GM18507 (cell line): ENCODE measurements at regions not wholly inside any gene's neighbourhood (a gene's known extent, or its start where the extent isn't known, plus 50 kb on each side); places are given as distances from the start of the nearest gene placed in this dataset.
A peak's percentile ranks its signal among the peaks of the same experiment; 100 is the strongest.

Source experiments
- DNase-seq: peaks from one replicate; pipeline ENCODE4 v3.0.0; 2011; ENCODE audit warnings: low read depth; ENCODE audit not compliant: insufficient read length; ENCODE audit errors: extremely low spot score
- FAIRE-seq: peaks from 2 replicates; lab custom pipeline; 2011; peaks lifted over from hg19 to GRCh38; lab: Jason Lieb, UNC

DNA sequence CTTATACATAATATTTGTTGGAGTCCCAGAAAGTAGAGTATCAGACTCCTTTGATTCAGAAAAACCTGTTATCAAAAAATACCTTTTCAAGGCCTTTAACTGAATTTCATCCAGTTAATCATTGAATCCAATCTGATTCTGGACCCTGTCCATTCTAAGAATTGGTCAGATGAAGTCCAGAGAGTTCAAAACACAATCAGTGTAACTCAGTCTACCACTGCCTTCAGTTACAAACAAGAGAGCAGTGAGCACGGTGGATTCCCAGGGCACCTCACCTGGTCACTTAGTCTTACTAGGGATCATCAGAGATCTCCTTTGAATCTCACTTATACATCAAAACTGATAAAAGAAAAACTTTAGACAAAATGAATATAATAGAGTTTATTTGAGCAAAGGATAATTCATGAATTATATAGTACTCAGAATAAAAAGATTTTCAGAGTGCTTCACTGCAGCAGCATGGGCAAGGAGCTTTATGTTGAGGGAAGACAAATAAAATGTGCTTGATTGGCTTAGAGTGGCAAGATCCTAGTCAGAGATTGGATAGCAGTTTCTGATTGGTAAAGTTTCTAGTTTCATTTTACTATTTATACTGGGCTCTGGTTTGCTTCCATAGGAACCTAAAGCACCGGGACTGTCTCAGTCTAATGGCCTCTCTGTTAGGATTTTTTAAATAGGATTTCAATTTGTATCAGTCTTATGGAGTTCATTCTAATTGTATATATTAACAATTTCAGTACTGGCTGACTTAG is 474.9 kb upstream of the GOLIM4 start:
- FAIRE-seq (no peak), DNase-seq (no peak)

DNA sequence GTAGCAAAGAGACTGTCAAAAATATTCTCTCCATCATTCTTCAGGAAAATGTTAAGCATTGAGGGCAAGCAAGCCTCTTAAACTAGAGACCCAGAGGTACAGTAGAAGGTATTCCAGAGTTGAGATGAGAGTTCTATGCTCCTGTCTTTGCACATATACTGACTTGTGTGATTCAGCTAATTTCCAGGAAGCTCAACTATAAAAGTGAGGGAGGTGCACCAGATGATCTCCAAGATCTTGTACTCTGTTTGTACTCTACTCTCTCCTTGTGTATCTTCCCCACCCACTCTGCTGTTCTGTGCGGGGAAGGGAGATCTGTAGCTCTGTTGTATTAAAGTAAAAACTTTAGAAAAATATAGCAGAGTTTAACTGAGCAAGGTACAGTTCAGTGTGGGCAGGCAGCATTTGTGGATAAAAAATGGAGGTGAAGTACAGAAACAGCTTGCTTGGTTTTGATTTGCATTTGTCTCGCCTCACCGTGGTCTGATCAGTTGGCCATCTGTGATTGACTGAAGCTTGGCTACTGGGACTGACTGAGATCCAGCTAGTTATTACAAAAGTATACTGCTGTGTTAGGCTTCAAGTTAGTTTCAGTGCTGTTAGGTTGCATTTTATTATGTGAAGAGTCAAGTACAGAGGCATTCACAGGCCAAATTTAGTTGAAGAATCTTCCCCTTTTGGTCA is 463.1 kb upstream of the GOLIM4 start:
- no peak for FAIRE-seq

DNA sequence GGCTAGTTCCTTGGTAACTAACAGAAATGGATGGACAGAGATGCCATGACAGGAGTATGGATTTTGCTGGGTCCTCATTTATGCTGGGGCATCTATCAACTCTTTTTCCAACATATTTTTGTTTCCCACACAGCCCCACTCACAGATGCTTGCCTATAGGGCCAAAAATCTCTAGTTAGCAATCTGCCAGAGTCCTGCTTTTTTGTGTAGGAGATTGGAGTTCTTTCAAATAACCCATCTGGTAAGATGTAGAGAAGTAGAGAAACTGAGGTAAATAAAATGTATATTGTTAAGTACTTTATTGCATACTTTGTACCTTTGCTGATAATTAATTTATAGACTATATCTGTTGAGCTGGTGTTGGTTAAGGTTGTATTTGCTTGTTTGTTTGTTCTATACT is 456.5 kb upstream of the GOLIM4 start:
- FAIRE-seq (no peak), DNase-seq (no peak)

More for the DNA sequence above, 463.1 kb upstream of the GOLIM4 start:
- no peak for DNase-seq

- no peak for FAIRE-seq
- no peak for DNase-seq
These were observed 453.0 kb upstream of the GOLIM4 start for GRCh38 chr3:168548719-168549118.

DNA sequence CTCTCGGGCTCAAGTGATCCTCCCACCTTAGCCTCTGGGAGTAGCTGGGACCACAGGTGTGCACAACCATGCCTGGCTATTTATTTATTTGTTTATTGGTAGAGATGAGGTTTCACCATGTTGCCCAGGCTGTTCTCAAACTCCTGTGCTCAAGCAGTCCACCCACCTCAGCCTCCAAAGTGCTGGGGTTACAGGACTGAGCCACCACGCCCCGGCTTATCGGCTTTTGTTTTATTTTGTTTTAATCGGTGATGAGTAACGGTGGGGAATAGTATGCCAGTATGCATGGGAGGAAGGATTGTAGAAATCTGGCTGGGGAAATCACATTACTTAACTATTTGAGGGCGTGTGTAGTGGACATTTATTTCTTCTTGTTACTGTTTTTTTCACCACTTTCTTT is 451.0 kb upstream of the GOLIM4 start:
- FAIRE-seq (no peak), DNase-seq (no peak)

DNA sequence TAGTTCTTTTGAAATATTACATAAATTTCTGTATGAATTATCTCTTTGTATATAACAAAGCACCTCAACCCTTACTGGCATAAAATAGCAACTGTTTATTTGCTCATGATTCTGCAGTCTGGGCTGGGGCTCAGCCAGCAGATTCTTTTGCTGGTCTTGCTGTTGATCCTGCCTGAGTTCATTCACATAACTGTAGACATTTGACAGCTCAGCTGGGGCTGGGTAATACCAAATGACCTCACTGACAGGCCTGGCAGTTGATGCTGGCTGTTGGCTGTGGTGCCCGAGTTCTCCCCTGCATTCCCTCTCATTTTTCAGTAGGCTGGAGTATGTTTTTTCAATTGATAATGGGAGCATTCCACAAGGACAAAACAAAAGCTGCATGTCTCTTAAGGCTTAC is 449.9 kb upstream of the GOLIM4 start:
- FAIRE-seq (no peak), DNase-seq (no peak)

- FAIRE-seq = no peak
- DNase-seq = no peak
These were observed 448.6 kb upstream of the GOLIM4 start for GRCh38 chr3:168544097-168544957.

DNA sequence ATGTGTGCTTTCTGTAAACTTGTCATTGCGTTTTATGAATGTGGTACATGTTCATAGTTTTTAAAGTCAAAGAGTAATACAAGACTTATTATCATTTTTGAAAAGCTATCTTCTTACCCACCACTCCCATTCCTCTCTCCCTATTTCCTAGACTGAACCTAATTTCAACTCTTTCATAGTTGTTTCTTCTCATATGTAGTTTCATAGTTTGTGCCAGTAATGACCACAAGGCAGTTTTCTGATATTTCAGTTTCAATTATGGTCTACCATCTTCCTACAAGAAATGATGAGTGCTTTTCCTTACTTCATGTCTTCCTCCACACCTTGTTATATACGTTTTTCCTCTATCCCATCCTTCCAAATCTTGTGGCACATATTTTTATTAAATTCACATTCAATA is 445.0 kb upstream of the GOLIM4 start:
- DNase-seq (no peak), FAIRE-seq (no peak)

DNA sequence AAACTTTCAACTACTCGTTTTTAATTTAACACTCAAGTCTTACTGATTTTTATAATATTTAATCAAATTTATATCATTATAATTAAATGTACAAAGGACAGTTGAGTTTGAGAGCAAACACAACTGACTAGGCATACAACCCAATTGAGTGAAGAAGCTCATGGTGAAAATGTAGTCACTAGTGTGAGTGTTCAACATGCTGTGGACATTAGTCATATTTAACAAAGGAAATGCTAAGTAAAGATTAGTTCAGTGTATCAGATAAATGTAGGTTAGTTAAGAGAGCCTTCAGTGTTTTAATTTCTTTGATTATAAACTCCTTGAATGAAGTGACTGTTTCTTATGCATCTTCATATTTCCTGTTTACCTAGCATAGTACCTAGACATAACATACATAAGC is 444.2 kb upstream of the GOLIM4 start:
- FAIRE-seq (no peak), DNase-seq (no peak)

GRCh38 chr3:168534761-168535160 is 439.0 kb upstream of the GOLIM4 start:
- FAIRE-seq = no peak

DNA sequence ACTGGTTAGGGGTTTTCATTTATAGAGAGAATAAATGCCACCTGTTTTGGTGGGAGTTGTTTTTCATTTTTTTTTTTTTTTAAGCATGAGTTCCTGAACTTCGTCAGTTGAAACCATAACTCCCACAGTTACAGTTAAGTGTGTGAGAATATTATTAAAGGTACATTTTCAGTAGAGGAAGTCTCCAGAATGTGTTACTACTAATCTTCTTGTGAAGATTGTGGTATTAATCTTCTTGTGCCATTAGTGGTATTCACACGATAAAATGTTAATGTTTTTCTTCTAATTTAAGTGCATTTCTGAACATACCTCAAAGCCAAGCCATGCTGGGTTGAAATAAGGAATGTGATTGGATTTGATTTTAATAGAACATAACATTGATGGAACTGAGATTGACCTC is 437.9 kb upstream of the GOLIM4 start:
- FAIRE-seq = no peak

More at GRCh38 chr3:168534761-168535160, 439.0 kb upstream of the GOLIM4 start:
- no peak for DNase-seq

GRCh38 chr3:168532135-168532534 is 436.4 kb upstream of the GOLIM4 start:
- FAIRE-seq (no peak), DNase-seq (no peak)

More for the DNA sequence above, 437.9 kb upstream of the GOLIM4 start:
- no peak for DNase-seq

- DNase-seq (no peak), FAIRE-seq (no peak)
These were observed 435.4 kb upstream of the GOLIM4 start for GRCh38 chr3:168531116-168531515.

GRCh38 chr3:168524129-168524528 is 428.4 kb upstream of the GOLIM4 start:
- DNase-seq (no peak), FAIRE-seq (no peak)

GRCh38 chr3:168517249-168518071 is 421.7 kb upstream of the GOLIM4 start:
- FAIRE-seq (peak; percentile 44), DNase-seq (no peak)

- no peak for DNase-seq
- no peak for FAIRE-seq
These were observed 418.5 kb upstream of the GOLIM4 start for GRCh38 chr3:168514252-168514651.

DNA sequence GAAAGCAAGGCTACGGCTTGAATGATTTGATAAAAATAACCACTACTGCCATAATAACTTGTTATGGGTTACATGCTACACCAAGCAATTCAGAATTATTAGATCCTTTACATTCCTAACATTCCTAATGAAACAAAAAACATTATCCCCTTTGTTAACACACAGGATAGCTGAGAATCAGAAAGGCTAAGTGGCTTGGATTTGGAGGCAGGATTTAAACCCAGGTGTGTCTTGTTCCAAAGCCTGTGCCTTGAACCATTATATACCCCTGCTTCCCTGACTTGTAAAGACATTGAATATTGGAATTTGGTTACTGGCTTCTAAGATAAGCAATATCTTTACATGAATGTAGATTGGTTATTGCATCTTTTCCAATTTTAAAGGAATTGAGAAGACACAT is 417.1 kb upstream of the GOLIM4 start:
- DNase-seq (no peak), FAIRE-seq (no peak)

DNA sequence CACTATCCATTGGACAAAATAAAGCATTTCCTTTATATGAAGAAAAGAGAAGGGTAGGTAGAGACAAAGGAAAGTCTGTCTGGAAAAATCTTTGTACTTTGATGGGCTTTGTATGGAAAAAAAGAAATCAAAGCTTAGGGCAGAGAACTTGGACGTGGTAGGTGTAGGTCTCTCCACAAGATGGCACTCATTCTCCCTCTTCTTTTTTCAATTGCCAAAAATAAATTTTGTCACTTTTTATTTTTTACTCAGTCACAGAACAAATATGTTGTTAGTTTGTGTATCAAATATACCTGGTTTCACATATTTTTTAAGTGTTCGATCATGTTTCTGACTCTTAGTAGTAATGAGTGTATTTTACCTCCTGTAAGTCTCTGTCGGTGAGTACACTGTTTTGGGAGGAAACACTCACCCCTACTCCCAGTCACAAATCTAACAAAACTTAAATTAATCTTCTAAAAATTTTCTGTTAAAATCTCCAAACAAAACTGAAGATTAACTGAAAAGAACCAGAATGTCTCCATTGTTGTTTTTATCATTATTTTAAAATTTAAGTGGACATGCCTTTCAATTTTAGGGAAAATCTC is 415.8 kb upstream of the GOLIM4 start:
- FAIRE-seq = peak; percentile 72
- no peak for DNase-seq

DNA sequence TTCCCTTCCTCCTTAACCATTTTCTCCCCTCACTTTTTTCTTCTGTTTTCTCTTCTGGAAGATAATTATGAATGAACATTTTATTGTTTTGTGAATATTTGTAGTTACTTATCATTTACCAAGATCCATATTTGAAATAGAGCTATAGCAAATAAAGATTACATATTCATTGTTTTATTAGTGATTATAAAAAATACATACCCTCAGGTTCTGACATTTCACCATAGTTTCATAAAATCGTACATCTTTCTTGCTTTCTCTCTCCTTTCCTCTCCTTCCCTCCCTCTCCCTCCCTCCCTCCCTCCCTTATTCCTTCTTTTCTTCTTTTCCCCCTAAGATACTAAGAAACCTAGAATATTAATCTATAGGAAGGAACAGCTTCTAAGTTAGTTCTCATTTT is 410.9 kb upstream of the GOLIM4 start:
- FAIRE-seq = no peak

More for the DNA sequence above, 410.9 kb upstream of the GOLIM4 start:
- DNase-seq = no peak
